K562 (cell line): ENCODE measurements at regions not wholly inside any gene's neighbourhood (a gene's known extent, or its start where the extent isn't known, plus 50 kb on each side); places are given as distances from the start of the nearest gene placed in this dataset.

Experiments used
- ATAC-seq: fragments of 200-7000 bp; cut with Tn5 transposase; 3 replicates; pipeline ENCODE4 v1.9.1; 2020; ENCODE audit warnings: moderate library complexity
- BruUV-seq: library from RNA; stranded (reverse); fragments of 400-500 nt; replicated peaks from 2 replicates; lab custom pipeline; 2021; lab: Mats Ljungman, UMichigan
- CTCF ChIA-PET: fragments of 300-600 bp; formaldehyde crosslinking; extraction: SDS; loops from one replicate; lab custom pipeline; 2021; ENCODE audit warnings: low intra/inter-chr PET ratio; lab: Yijun Ruan, JAX
- POLR2A ChIA-PET: fragments of 300-600, 350-650 bp; sonication (Branson Sonifier 250); formaldehyde crosslinking; extraction: SDS; loops from one replicate; lab custom pipeline; 2021; ENCODE audit warnings: antibody characterized with exemption, inconsistent platforms; lab: Yijun Ruan, JAX
- DNase-seq, 4 experiments: peaks; one replicate each; pipeline versions ENCODE4 v3.0.0 to v3.0.0-alpha.2; 2011 to 2018; ENCODE audit warnings: low spot score in 3 of 4, mixed read lengths in 3 of 4; ENCODE audit errors: extremely low read depth in 1 of 4
- FAIRE-seq: peaks from 2 replicates; lab custom pipeline; 2011; peaks lifted over from hg19 to GRCh38; lab: Jason Lieb, UNC
- H2AFZ ChIP-seq: 2 replicates; pipeline ENCODE4 v1.6.0; 2011; ENCODE audit warnings: low read depth, low read length, control low read depth, inconsistent platforms
- H3K27ac ChIP-seq: fragments of 200-600 bp; 3 replicates; pipeline ENCODE4 v1.8.0; 2011; ENCODE audit warnings: low read depth, mild to moderate bottlenecking, control low read depth, inconsistent platforms, low read length, moderate library complexity, mixed read lengths; ENCODE audit errors: extremely low read depth
- H3K27me3 ChIP-seq, 2 experiments: fragments of 300-600 bp in 1 of 2; 2 replicates in 1 of 2; 3 replicates in 1 of 2; pipeline versions ENCODE4 v1.6.0 to v1.8.0; 2011; ENCODE audit warnings: inconsistent platforms in 2 of 2, low read length in 2 of 2, mild to moderate bottlenecking in 1 of 2, mixed read lengths in 1 of 2, moderate library complexity in 1 of 2; ENCODE audit not compliant: control insufficient read depth in 2 of 2, insufficient read depth in 2 of 2
- H3K36me3 ChIP-seq: fragments of 300-600 bp; 3 replicates; pipeline ENCODE4 v1.8.0; 2011; ENCODE audit warnings: mild to moderate bottlenecking, low read length, inconsistent platforms; ENCODE audit not compliant: control insufficient read depth, insufficient read depth
- H3K4me1 ChIP-seq, 2 experiments: fragments of 200-600 bp in 1 of 2; replicated peaks in 1 of 2; 2 replicates in 1 of 2; 3 replicates in 1 of 2; pipeline versions ENCODE4 v1.5.1 to v1.8.0; 2011; ENCODE audit warnings: inconsistent platforms in 2 of 2, low read length in 2 of 2, mild to moderate bottlenecking in 1 of 2, mixed read lengths in 1 of 2, moderate library complexity in 1 of 2; ENCODE audit not compliant: control insufficient read depth in 2 of 2, insufficient read depth in 2 of 2
- H3K4me2 ChIP-seq: 2 replicates; pipeline ENCODE4 v1.6.1; 2011; ENCODE audit warnings: low read length, control low read depth, inconsistent platforms, mixed read lengths; ENCODE audit not compliant: insufficient read depth
- H3K4me3 ChIP-seq: fragments of 200-600 bp; sonication (generic), shearing (Covaris generic); 2 replicates; pipeline ENCODE4 v1.5.1; 2016; ENCODE audit warnings: control low read depth, inconsistent platforms
- H3K79me2 ChIP-seq: fragments of 200-600 bp; 3 replicates; pipeline ENCODE4 v1.8.0; 2011; ENCODE audit warnings: low read length, inconsistent platforms; ENCODE audit not compliant: control insufficient read depth, insufficient read depth
- H3K9ac ChIP-seq, 2 experiments: 2 replicates each; pipeline versions ENCODE4 v1.6.0 to v1.6.1; 2011; ENCODE audit warnings: low read depth in 2 of 2, low read length in 2 of 2, control low read depth in 1 of 2, inconsistent platforms in 1 of 2, mild to moderate bottlenecking in 1 of 2, mixed read lengths in 1 of 2; ENCODE audit not compliant: insufficient read depth in 1 of 2
- H3K9me1 ChIP-seq: one replicate; pipeline ENCODE4 v1.6.0; 2011; ENCODE audit warnings: inconsistent platforms, mild to moderate bottlenecking, low read length, moderate library complexity; ENCODE audit not compliant: control insufficient read depth, insufficient read depth
- H3K9me3 ChIP-seq: replicated peaks from 2 replicates; pipeline ENCODE4 v1.5.1; 2011; ENCODE audit warnings: low read depth, low read length, inconsistent platforms; ENCODE audit not compliant: control insufficient read depth, insufficient read depth
- H4K20me1 ChIP-seq: replicated peaks from 2 replicates; pipeline ENCODE4 v1.6.1; 2011; ENCODE audit warnings: low read length, inconsistent platforms, mixed read lengths; ENCODE audit not compliant: control insufficient read depth, insufficient read depth
- MIER1 ChIP-seq: fragments of 450-650 bp; IDR thresholded peaks from 2 replicates; pipeline ENCODE4 v1.6.1; 2016; ENCODE audit warnings: antibody characterized with exemption, mild to moderate bottlenecking, low read depth
- TSHZ1 ChIP-seq: fragments of 250-450 bp; sonication (Bioruptor Pico); IDR thresholded peaks from 2 replicates; pipeline ENCODE4 v1.4.0; 2020; ENCODE audit warnings: mild to moderate bottlenecking, moderate library complexity
- ZNF140 ChIP-seq: fragments of 250-450 bp; sonication (Bioruptor Pico); IDR thresholded peaks from 2 replicates; pipeline ENCODE4 v1.8.0; 2021; ENCODE audit warnings: moderate library complexity, mild to moderate bottlenecking, inconsistent platforms
- WGBS: fragments of 100-300 bp; shearing (Covaris generic); methylation state at CpG from one replicate; pipeline ENCODE4 v1.1.6; 2016; ENCODE audit warnings: low coverage, mixed read lengths; ENCODE audit not compliant: insufficient coverage; ENCODE audit errors: missing lambda C conversion rate; 5-methylcytosine and 5-hydroxymethylcytosine counted together
- in situ Hi-C: fragments of 300-500 bp; cut with MboI; formaldehyde crosslinking; loops from 4 replicates; pipeline ENCODE4 v1.15.0; 2018; ENCODE audit warnings: inconsistent platforms, mixed read lengths
- intact Hi-C: fragments of 100-400 bp; cut with micrococcal nuclease; formaldehyde crosslinking; loops from 2 replicates; pipeline ENCODE4 v1.14.2; 2022

GRCh38 chr1:68970571-68970970, 473.7 kb upstream of the DEPDC1 start:
- Histone ChIP-seq H3K9ac (no peak overlapping the region), H3K4me1 (no peaks in the 10 kb centered on the region), H3K4me3 (no peak overlapping the region), H3K27me3 (no peaks in the 10 kb centered on the region)
- POLR2A ChIA-PET: no interaction called here
- CTCF ChIA-PET: no interaction called here
- DNase-seq: no peak
- 0% methylated on average over 2 of the region's 2 CpGs for WGBS
- BruUV-seq: no TSS peak
- TF ChIP-seq TSHZ1 (no peak), ZNF140 (CRISPR knock-in tag) (no peak), MIER1 (no peak)
- TF ChIP-seq, all 486 proteins: peak for 0
- intact Hi-C loops (no loop called here), in situ Hi-C loops (no loop called here)
- H3K27ac ChIP-seq: no peak overlapping the region
- H4K20me1 ChIP-seq: no peaks in the 10 kb centered on the region
- no peak overlapping the region for H2AFZ ChIP-seq
- FAIRE-seq (no peak), ATAC-seq (no peak)
- H3K79me2 ChIP-seq: no peaks in the 10 kb centered on the region
- H3K9me1 ChIP-seq: no peaks in the 10 kb centered on the region
- H3K9me3 ChIP-seq: peaks cover 2% of the 10 kb centered on the region
- H3K4me2 ChIP-seq: no peak overlapping the region
- H3K36me3 ChIP-seq: no peaks in the 10 kb centered on the region
